NK-92 treated with Interleukin-12 subunit alpha and Interleukin-12 subunit beta, amount 100 ng/mL, for 24 hours (cell line): ENCODE measurements at regions not wholly inside any gene's neighbourhood (a gene's known extent, or its start where the extent isn't known, plus 50 kb on each side); places are given as distances from the start of the nearest gene placed in this dataset.
"Not testable (repeated sequence)": the region's sequence is repeated elsewhere in the genome, so short reads cannot be mapped to it uniquely, and the experiment has no call there.

Source experiments
- DNase-seq: peaks from one replicate; lab custom pipeline; 2025; lab: John Stamatoyannopoulos, UW

GRCh38 chr5:67983251-67984110, 232.1 kb upstream of the PIK3R1 start:
- DNase-seq, result no peak

GRCh38 chr5:67982160-67982559, 233.4 kb upstream of the PIK3R1 start:
- not testable (repeated sequence) for DNase-seq

GRCh38 chr5:67978171-67978570, 237.4 kb upstream of the PIK3R1 start:
- no peak for DNase-seq

GRCh38 chr5:67976891-67977601, 238.5 kb upstream of the PIK3R1 start:
- no peak for DNase-seq

GRCh38 chr5:67976181-67976580, 239.4 kb upstream of the PIK3R1 start:
- DNase-seq, result no peak

GRCh38 chr5:67974471-67974870, 241.1 kb upstream of the PIK3R1 start:
- no peak for DNase-seq

GRCh38 chr5:67974054-67974453, 241.5 kb upstream of the PIK3R1 start:
- DNase-seq, result no peak

- DNase-seq, result no peak
Measured at GRCh38 chr5:67971971-67972821, 243.4 kb upstream of the PIK3R1 start.

GRCh38 chr5:67971223-67971830, 244.2 kb upstream of the PIK3R1 start:
- no peak for DNase-seq

- no peak for DNase-seq
Measured at GRCh38 chr5:67969631-67970030, 245.9 kb upstream of the PIK3R1 start.

- DNase-seq, result no peak
Measured at GRCh38 chr5:67969176-67969575, 246.4 kb upstream of the PIK3R1 start.

- no peak for DNase-seq
Measured at GRCh38 chr5:67966712-67967111, 248.8 kb upstream of the PIK3R1 start.

GRCh38 chr5:67964619-67965018, 250.9 kb upstream of the PIK3R1 start:
- DNase-seq, result no peak

- no peak for DNase-seq
Measured at GRCh38 chr5:67963789-67964519, 251.6 kb upstream of the PIK3R1 start.

GRCh38 chr5:67960939-67961338, 254.6 kb upstream of the PIK3R1 start:
- DNase-seq, result no peak

- no peak for DNase-seq
Measured at GRCh38 chr5:67957374-67957773, 258.2 kb upstream of the PIK3R1 start.

GRCh38 chr5:67954351-67954750, 261.2 kb upstream of the PIK3R1 start:
- no peak for DNase-seq

- DNase-seq, result no peak
Measured at GRCh38 chr5:67942421-67942820, 273.1 kb upstream of the PIK3R1 start.

GRCh38 chr5:67941614-67942401, 273.7 kb upstream of the PIK3R1 start:
- no peak for DNase-seq

- no peak for DNase-seq
Measured at GRCh38 chr5:67935908-67936566, 279.5 kb upstream of the PIK3R1 start.
